GM19328 (cell line): ENCODE measurements at regions not wholly inside any gene's neighbourhood (a gene's known extent, or its start where the extent isn't known, plus 50 kb on each side); places are given as distances from the start of the nearest gene placed in this dataset.

Experiments used
- ATAC-seq: cut with Tn5 transposase; IDR thresholded peaks from one replicate; pipeline ENCODE4 v1.9.1; 2021; ENCODE audit warnings: mild to moderate bottlenecking, moderate library complexity; ENCODE audit not compliant: unreplicated experiment

DNA sequence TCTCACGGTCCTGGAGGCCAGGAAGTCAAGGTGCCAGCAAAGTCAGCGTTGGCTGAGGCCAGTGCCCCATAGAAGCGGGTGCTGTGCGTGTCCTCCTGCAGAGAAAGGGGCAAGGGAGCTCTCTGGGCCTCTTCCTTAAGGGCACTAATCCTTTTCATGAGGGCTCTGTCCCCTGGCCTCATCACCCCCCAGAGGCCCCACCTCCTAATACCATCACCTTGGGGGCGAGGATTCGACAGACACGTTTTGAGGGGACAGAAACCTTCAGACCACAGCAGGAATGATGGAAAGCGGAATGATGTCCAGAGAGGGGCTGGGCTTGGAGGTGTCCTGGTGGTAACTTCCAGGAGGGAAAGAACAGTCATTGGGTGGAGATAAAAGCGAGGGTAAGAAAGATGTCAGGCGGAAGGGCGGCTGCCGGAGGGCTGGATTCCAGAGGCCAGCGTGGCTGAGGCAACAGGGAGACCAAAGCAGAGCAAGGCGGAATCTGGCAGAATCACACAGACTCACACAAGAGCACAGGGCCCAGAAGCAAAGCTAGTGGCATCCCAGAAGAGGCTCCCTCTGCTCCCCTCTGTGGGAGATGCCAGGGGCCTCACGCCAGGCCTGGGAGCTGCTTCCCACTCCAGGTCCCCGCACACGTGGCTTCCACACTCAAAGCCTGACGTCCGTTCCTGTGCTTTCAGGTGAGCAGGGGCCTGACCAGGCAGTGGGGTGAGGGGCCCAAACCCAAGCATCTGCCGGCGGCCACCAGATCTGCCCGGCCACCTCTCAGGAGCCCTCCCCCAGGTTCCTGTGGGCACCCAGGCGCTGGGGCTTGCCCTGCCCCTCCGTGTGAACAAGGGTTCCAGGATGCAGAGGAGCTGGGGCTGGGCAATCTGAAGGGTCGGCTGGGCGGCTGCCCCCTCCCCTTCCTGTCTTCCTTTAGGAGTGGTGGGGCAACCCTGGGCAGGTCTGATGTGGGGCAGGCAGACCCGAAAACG lies 784.5 kb downstream of the BRD1 start:
- ATAC-seq: no peak

DNA sequence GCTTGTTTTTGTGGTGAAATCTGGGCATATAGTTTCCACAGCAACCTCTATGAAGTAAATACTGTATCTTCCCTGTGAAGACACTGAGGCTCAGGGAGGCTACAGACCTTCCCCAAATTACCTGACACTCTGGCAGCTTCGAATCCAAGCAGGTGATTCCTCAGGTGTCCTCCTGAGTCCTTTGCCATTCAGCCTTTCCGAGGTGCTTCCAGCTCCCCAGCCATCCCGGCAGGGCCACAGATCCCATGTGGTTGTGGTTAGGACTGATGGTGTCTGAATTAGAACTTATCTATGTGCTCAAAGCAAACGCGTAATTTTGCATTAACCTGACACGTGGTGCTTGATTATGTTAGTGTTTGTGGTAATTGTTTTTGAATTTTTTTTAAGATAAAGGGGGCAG lies 785.6 kb downstream of the BRD1 start:
- ATAC-seq: no peak

DNA sequence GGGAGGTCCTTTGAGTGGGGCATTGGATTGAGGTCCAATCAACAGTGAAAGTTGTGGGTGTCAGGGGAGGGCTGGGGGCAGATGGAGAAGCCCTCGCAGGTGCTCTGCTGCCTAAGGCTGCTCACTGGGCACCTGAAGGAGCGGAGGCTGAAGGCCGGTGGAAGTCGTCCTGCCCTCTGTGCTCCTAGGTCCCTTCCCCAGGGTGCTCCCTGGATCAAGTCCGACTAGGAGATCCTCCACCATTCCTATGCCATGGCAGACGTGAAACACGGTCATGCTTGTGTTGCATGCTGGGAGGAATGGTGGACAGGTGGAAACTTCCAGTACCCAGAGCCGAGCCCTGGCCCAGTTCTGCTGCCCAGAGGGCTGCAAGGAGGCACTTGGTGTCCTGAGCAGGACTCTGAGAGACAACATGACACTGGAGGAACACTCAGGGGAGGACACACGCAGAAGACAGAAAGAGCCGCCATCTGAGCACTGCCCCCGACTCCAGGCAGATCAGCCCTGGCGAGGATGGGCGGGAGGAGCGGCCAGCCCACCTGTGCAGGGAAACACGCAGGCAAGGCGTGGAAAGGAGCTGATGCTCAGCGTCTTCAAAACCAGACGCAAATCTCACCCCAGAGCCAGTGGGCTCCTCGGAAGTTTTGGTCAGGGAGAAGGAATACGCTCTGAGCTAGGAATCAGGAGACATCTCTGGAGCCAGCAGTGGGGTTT lies 786.8 kb downstream of the BRD1 start:
- ATAC-seq: no peak

DNA sequence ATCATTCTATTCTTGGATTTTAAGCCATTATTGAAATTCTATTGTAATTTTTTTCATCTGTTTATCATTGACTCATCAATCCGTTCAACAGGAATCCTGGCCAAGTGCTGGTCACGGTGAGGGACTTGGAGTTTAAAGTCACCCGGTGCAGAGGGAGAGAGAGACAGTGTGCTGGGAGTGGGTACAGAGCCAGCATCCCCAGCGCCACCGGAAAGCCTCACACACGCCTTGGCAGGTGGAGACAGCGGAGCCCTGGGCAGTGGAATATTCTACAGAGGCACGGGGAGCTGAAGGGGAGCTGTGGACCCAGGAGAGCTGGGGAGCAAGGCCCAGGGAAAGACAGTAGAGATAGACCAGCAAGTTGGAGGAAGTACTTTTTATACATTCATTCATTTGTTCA lies 787.6 kb downstream of the BRD1 start:
- no peak for ATAC-seq

DNA sequence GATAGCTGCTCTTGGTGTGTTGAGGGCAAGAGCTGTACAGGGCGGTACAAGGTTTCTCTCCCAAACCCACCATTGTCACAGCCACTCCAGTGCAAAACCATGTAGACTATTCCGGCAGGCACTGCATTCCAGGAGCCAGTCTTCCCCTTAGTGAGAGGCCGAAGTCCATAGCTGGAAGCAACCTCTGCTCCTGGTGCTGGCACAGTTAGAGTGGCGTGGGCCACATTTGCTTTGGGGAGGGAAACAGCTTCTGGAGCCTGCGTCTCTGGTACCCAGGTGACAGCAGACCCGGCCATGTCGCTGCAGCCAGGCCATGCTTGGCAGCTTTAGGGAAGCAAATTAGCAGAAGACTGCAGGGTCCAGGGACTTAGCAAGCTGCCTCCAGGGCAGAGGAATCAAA lies 788.0 kb downstream of the BRD1 start:
- no peak for ATAC-seq

DNA sequence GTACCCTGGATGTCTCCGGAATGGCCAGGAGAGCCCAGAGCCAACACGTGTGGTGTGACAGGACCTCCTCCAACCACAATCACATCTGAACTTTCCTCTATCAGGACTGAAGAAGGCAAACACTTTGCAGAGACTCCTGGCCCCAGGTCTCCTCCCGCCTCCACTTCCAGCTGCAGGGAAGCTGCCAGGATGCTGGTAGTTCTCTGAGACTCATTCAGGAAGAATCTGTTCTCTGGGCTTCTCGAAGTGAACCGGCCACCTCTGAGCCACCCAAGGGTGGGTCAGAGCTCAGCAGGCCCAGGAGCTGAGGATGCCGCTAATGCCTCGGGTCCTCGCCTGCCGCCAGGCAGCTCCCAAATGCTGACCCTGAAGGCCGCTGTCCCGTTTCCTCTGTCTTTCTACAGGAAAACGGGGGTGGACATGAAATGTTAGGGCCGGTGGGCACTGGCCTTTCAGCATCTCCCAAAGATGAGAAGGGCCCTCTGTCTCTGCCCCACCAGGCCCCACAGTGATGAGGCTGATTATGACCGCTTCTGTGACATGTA lies 789.9 kb downstream of the BRD1 start:
- ATAC-seq: no peak

DNA sequence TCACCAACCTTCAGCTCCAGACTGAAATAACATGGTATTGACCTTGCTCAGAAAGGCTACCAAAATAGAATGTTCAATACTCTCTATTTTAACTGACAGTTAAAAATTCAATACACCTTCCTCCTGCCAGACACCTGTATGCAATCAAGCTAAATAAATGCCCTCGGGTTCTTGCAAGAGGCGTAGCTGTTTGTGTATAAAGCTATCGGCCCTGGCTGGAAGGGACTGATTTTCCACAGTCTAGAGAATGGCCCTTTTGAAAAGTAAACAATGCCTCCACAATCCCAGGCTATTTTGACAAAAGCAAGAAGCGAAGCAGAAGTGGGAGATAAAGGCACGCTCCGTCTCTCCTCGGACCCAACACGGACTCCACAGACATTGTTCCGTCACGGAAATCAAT lies 791.2 kb downstream of the BRD1 start:
- ATAC-seq: no peak

DNA sequence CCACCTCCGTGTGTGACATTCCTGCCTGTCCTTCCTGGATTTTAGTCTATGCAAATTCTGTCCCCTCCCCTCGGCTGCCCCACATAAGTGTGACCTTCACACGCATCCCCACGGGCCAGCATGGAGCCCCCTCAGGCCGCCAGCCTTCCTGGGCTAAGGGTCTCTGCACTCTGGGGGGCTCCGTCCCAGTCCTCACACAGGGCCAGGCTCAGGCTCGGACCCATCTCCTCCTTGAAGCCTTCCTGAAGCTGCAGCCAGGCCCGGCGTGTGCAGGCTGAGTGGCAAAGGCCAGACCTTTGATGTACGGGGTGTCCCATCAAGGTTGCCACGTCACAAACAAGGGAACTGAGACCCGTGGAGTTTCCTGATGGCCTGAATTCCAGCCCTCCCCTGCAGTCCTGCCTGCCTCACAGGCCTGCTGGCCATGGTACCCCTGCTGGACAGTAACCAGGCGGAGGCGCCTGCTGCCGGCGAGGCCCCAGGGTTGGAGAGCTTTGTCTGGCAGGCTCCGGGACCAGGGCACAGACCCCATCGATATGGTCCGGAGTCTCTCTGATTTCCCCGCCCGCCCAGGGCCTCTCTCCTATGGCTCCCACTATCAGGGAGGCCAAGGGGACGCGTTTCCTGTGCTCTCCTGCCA lies 791.7 kb downstream of the BRD1 start:
- ATAC-seq: no peak

DNA sequence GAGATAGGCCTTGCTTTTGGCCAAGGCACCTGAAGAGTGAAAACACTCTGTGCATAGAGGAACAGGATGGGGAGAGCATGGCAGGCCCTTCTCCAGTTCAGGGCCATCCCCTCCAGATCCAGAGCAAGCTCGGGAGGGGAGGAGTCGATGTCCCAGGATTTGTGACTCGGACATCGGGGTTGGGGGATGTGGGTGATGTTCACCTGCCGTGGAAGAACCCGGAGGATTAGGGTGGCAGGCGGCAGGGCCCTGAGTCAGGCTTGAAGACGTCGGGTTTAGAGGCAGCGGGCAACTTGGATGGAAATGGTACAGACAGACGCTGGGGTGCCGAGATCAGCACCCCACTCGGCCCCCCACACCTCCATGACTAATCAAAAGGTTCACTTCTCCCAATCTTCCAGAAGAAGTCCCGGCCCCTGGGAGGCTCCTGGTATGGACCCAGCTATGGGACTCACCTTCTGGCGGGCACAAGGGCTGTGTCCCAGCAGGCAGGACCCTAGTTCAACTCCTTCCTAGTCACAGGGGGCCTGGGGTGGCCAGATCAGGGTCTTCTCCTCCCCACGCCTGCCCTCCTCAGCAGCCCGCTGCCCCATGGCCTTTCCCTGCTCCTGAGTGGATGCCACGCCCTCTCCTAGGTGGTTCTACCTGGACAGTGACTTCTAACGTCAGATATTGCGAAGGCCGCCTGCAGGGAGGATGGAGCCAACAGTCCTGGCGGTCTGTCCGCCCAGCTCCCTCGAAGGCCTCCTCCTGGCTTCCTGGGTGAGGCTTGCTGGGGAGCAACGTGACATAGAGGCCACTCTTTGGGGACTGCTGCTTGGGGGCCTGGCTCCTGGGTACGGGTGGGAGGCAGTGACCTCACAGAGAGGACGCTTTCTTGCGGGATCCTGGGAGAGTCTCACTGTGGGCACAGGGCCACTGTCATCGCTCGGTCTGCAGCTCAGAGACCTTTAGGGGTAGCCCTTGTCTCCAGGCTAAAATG lies 792.5 kb downstream of the BRD1 start:
- no peak for ATAC-seq

DNA sequence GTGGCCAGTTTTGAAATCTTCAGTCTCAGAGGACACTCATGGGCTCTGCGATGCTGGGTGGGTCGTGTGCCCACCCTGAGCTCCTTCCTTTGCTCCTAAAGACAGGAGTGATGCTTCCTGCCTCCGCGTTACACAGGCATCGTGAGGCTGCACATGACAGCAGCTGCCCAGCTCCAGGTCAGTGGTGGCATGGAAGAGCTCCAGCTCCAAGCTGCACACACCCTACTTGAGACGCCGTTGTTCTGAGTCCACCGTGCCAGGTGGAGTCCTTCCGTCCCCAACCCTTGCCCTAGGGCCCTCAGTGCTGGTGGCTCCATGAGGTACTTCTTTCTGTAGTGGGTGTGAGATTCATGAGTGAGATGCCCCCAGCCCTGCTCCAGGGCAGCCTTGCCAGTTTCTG lies 794.1 kb downstream of the BRD1 start:
- no peak for ATAC-seq

DNA sequence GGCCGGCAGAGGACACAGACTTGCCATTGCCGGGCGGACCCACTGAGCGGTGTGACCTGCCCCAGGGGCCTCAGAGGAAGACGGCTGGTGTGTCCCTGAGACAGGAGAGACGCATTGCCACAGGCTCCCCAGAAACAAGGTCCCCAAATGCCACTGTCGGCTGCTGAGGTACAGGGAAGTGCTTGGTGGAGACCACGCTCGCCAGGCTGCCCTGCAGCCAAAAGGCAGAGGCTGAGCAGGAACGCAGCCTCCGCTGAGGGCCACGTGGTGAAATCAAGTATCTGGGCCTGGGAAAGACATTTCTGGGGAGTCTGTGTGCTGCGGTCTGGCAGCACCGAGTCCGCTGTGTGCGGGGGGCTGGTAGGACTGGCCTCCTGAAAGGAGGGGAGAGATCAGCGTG lies 794.9 kb downstream of the BRD1 start:
- ATAC-seq: no peak

DNA sequence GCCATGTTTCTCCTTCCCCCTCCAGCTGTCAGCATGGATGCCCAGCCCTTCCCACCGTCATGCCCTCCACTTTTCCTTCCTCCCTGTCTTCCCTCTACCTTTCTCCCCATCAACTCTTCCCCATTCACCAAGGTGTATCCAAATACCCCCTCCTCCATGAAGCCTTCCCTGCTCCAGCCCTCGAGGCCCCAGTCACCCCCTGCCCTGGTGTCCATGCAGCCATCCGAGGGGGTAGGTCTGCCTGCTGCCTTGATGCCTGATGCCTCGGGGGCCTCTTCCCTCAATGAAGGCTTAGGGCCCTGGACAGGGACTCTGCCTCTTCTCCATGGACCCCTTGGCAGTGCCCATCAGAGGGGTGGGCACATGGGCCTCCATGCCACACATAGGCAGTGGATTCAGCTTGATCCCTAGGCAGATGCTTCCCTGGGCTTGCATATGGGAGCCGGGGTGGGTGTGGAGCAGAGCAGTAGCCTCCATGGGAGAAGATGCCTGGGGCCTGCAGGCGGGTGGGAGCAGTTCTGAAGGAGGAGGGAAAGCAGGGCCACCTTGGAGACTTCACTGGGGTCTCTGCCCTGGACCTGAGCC lies 795.8 kb downstream of the BRD1 start:
- no peak for ATAC-seq

DNA sequence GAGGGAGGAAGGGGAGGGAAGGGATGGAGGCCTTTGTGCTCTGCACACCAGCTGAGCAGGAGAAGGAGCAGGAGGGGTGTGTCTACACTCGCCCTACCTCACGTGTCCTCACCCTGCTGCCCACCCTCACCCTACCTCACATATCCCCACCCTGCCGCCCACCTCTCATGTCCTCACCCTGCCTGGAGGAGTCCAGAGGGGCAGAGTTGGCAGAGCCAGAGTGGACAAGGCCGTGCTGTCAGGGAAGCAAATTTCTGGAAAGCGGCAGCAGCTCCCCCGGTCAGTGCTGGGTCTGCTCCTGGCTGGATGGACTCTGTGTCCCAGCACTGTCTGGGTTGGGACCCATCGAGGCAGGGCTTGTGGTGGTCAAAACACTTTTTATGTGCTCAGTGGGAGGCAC lies 799.6 kb downstream of the BRD1 start:
- no peak for ATAC-seq

DNA sequence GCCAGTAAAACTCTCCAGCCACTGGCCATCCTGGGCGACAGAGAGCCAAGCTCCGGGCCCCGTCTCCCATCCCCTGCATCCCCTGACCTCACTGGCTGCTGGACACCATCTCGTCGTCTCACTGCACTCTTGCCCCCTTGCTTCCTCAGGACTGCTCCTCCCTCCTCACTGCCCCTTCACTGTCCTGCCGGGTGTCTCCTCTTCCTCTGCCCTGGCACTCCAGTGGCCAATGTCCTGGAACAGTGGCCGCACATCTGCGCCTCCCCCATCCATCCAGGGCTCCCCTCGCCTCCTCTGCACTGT lies 800.4 kb downstream of the BRD1 start:
- no peak for ATAC-seq

DNA sequence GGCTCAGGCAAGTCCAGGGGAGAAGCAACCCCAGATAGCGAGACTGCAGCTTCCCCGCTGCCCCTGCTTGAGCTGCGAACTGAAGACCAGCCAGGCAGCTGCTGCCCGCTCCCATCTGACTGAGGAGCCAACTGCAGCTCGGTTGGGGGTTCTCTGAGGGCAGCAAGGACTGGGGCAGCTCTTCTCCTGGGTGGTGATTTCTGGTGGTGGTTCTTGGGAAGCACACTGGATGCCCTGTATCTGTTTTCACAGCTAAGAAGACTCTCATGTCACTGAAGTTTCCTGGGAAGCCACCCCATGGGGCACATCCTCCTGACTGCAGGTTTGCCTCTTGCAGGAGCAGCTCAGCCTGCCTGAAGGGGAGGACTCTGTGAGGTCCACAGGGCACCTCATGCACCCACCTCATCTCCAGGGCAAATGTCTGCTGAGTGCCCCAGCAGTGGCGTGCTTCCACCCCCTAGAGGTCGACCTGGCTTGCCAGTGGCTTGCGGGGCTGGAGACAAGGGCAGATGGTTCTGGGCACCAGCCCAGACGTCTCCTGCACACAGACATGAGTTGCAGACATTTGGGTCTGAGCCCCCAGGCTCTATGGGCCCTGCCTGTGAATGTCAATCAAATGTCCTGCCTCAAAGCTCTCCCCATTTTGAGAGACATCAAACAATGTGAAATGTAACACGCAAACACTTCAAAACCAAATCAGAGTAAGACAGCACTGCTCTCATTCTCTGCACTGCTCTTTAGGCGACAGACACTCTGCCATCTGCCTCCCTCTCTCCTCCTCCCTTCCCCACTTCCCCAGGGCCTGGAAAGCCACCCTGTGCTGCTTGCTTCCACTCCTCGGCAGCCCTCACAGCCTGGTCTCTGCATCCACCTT lies 800.9 kb downstream of the BRD1 start:
- ATAC-seq: no peak

DNA sequence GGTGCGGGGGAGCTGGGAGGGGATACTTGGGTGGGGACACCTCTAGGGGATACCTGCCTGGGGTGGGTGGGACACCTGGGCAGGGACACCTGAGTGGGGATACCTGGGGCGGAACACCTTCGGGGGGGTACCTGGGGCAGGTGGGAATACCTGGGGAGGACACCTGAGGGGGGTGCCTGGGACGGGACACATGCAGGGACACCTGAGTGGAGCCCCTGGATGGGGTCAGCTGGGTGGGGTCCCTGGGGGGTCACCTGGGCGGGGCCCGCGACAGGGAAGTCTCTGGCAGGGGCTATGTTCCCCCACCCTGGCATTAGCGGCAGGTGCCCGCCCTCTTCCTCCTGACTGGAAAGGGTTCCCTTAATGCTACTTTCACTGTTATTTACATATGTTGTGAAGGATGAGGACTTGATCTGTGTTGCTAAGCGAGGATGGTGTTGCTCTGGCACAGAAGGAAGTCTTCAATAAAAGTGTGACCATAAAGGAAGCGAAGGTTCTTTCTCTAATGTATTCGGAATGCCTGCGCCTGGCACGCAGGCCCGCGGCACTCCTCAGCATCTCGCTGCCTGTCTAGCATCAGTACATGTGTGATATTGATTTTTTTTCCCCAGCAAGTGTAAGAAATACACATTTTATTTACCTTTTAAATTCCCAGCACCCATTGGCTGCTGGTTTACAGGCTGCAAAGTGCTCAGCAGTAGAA lies 801.7 kb downstream of the BRD1 start:
- no peak for ATAC-seq

DNA sequence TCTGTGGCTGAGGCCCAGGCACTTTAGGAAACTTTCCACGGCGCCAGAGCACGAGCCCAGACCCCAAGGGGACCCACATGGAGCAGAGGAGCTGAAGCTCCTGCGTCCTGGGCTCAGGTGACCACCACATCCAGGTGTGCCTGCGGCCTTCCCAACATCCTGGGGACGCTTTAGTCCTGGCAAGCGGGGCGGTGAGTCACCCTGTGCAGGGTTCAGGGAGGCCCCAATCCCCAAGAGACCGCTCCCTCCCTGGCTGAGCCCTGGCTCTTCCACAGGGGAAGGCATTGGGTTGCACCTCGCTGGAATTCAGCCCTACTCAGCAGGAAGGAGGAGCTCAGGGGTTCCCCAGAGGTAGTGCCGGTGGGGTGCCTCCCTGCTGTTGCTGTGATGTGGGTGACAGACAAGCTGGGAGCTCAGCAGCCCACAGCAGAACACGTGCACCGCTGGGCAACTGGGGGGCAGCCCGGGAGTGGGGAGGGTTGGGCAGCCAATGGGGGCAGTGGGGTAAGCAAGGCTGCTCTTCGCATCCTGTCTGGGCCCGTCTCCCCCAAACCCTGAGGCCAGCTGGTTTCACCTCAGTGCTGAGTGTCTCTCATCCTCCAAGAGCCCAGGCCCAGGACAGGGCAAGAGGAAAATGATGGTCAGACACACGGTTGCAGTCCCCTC lies 802.8 kb downstream of the BRD1 start:
- no peak for ATAC-seq
